Neural progenitor cell (in vitro differentiated cells): ENCODE measurements at regions not wholly inside any gene's neighbourhood (a gene's known extent, or its start where the extent isn't known, plus 50 kb on each side); places are given as distances from the start of the nearest gene placed in this dataset.

ENCODE experiments used
- EZH2phosphoT487 ChIP-seq: fragments of 200-600 bp; sonication (generic); IDR thresholded peaks from 2 replicates; pipeline ENCODE4 v1.6.1; 2017; ENCODE audit warnings: antibody characterized with exemption
- TF ChIP-seq, protein P1 (sequence below): fragments of 200-600 bp; sonication (generic); IDR thresholded peaks from 2 replicates; pipeline ENCODE4 v1.5.1; 2017; ENCODE audit warnings: antibody characterized with exemption, mild to moderate bottlenecking

GRCh38 chr4:160370046-160370445 lies 1267.2 kb downstream of the RAPGEF2 start:
- no peak for TF ChIP-seq EZH2phosphoT487
- TF ChIP-seq, protein P1, sequence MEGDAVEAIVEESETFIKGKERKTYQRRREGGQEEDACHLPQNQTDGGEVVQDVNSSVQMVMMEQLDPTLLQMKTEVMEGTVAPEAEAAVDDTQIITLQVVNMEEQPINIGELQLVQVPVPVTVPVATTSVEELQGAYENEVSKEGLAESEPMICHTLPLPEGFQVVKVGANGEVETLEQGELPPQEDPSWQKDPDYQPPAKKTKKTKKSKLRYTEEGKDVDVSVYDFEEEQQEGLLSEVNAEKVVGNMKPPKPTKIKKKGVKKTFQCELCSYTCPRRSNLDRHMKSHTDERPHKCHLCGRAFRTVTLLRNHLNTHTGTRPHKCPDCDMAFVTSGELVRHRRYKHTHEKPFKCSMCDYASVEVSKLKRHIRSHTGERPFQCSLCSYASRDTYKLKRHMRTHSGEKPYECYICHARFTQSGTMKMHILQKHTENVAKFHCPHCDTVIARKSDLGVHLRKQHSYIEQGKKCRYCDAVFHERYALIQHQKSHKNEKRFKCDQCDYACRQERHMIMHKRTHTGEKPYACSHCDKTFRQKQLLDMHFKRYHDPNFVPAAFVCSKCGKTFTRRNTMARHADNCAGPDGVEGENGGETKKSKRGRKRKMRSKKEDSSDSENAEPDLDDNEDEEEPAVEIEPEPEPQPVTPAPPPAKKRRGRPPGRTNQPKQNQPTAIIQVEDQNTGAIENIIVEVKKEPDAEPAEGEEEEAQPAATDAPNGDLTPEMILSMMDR = peak; percentile 3
